BJ (cell line): ENCODE measurements at regions not wholly inside any gene's neighbourhood (a gene's known extent, or its start where the extent isn't known, plus 50 kb on each side); places are given as distances from the start of the nearest gene placed in this dataset.

Experiments used
- CTCF ChIA-PET: fragments of 350-600 bp; formaldehyde crosslinking; extraction: SDS; loops from one replicate; lab custom pipeline; 2021; ENCODE audit warnings: antibody characterized with exemption, inconsistent platforms; lab: Yijun Ruan, JAX
- POLR2A ChIA-PET: fragments of 300-600 bp; sonication (Branson Sonifier 250); formaldehyde crosslinking; extraction: SDS; loops from one replicate; lab custom pipeline; 2021; ENCODE audit warnings: antibody characterized with exemption; lab: Charles Lee
- DNase-seq: peaks from one replicate; pipeline ENCODE4 v3.0.0-alpha.2; 2011; ENCODE audit warnings: low read depth
- H3K27me3 ChIP-seq: 2 replicates; pipeline ENCODE4 v1.6.0; 2011; ENCODE audit warnings: low read length; ENCODE audit not compliant: control insufficient read depth, insufficient read depth
- H3K36me3 ChIP-seq: 2 replicates; pipeline ENCODE4 v1.5.1; 2011; ENCODE audit warnings: low read length; ENCODE audit not compliant: control insufficient read depth, insufficient read depth
- H3K4me3 ChIP-seq: 2 replicates; pipeline ENCODE4 v1.5.1; 2011; ENCODE audit warnings: low read depth, mild to moderate bottlenecking, control low read depth, low read length
- CTCF ChIP-seq: IDR thresholded peaks from 2 replicates; pipeline ENCODE4 v1.5.1; 2011; ENCODE audit warnings: low read depth, mild to moderate bottlenecking, control low read depth, inconsistent platforms, low read length, moderate library complexity; ENCODE audit not compliant: insufficient read depth

- CTCF ChIA-PET = interaction anchor here (1.2 kb wide), 1 partner anchor 10 kb away, joined by 3 read pairs; no protein-coding TSS in a partner anchor
- no peak for DNase-seq
- H3K4me3 ChIP-seq = no peak overlapping the region
- no peaks in the 10 kb centered on the region for H3K27me3 ChIP-seq
- no peak for TF ChIP-seq CTCF
- H3K36me3 ChIP-seq = no peaks in the 10 kb centered on the region
- POLR2A ChIA-PET = no interaction called here
Measured at GRCh38 chr13:64924401-64924800, 2305.7 kb downstream of the PCDH9 start.

GRCh38 chr13:64917566-64917965 lies 2312.6 kb downstream of the PCDH9 start:
- Histone ChIP-seq H3K36me3 (no peaks in the 10 kb centered on the region), H3K4me3 (no peak overlapping the region), H3K27me3 (no peaks in the 10 kb centered on the region)
- ChIA-PET CTCF (no interaction called here), POLR2A (no interaction called here)
- TF ChIP-seq CTCF = no peak
- no peak for DNase-seq

- DNase-seq = peak; percentile 39
- H3K27me3 ChIP-seq = no peaks in the 10 kb centered on the region
- ChIA-PET POLR2A (no interaction called here), CTCF (no interaction called here)
- no peak overlapping the region for H3K4me3 ChIP-seq
- H3K36me3 ChIP-seq = no peaks in the 10 kb centered on the region
- TF ChIP-seq CTCF = no peak
Measured at GRCh38 chr13:64912141-64912540, 2318.0 kb downstream of the PCDH9 start.

GRCh38 chr13:64910096-64910495 lies 2320.0 kb downstream of the PCDH9 start:
- TF ChIP-seq CTCF = no peak
- Histone ChIP-seq H3K27me3 (no peaks in the 10 kb centered on the region), H3K4me3 (no peak overlapping the region), H3K36me3 (no peaks in the 10 kb centered on the region)
- DNase-seq = no peak
- ChIA-PET CTCF (no interaction called here), POLR2A (no interaction called here)

- H3K4me3 ChIP-seq = no peak overlapping the region
- H3K27me3 ChIP-seq = no peaks in the 10 kb centered on the region
- ChIA-PET CTCF (no interaction called here), POLR2A (no interaction called here)
- H3K36me3 ChIP-seq = no peaks in the 10 kb centered on the region
- no peak for DNase-seq
- TF ChIP-seq CTCF = no peak
Measured at GRCh38 chr13:64909184-64909583, 2321.0 kb downstream of the PCDH9 start.
